HepG2 (cell line): ENCODE measurements at regions not wholly inside any gene's neighbourhood (a gene's known extent, or its start where the extent isn't known, plus 50 kb on each side); places are given as distances from the start of the nearest gene placed in this dataset.

Experiments used
- ATAC-seq: fragments of 200-7000 bp; cut with Tn5 transposase; 3 replicates; pipeline ENCODE4 v1.9.1; 2020; ENCODE audit warnings: mild to moderate bottlenecking, moderate library complexity
- BruUV-seq: library from RNA; stranded (reverse); fragments of 400-500 nt; replicated peaks from 2 replicates; lab custom pipeline; 2021; lab: Mats Ljungman, UMichigan
- CTCF ChIA-PET: fragments of 300-600 bp; formaldehyde crosslinking; extraction: SDS; loops from one replicate; lab custom pipeline; 2021; ENCODE audit warnings: low total read pairs, inconsistent platforms, low intra/inter-chr PET ratio; lab: Yijun Ruan, JAX
- POLR2A ChIA-PET: fragments of 350-600 bp; sonication (Branson Sonifier 250); formaldehyde crosslinking; loops from one replicate; lab custom pipeline; 2020; ENCODE audit warnings: antibody characterized with exemption, inconsistent platforms; lab: Yijun Ruan, JAX
- DNase-seq: peaks from one replicate; pipeline ENCODE4 v3.0.0-alpha.2; 2015; ENCODE audit warnings: low spot score
- FAIRE-seq: peaks from 3 replicates; lab custom pipeline; 2011; peaks lifted over from hg19 to GRCh38; lab: Jason Lieb, UNC
- H2AFZ ChIP-seq: one replicate; pipeline ENCODE4 v1.6.1; 2011; ENCODE audit warnings: low read length, inconsistent platforms
- H3K27ac ChIP-seq: fragments of 300-600 bp; 3 replicates; pipeline ENCODE4 v1.8.0; 2011; ENCODE audit warnings: mixed run types, mild to moderate bottlenecking, mixed read lengths, low read length, inconsistent platforms; ENCODE audit not compliant: insufficient read depth; ENCODE audit errors: extremely low read length
- H3K27me3 ChIP-seq, 2 experiments: fragments of 200-600 bp in 1 of 2; 2 replicates in 1 of 2; 3 replicates in 1 of 2; pipeline versions ENCODE4 v1.6.0 to v1.8.0; 2011; ENCODE audit warnings: low read length in 2 of 2, mild to moderate bottlenecking in 2 of 2, moderate library complexity in 2 of 2, inconsistent platforms in 1 of 2; ENCODE audit not compliant: insufficient read depth in 2 of 2, control insufficient read depth in 1 of 2
- H3K36me3 ChIP-seq, 2 experiments: fragments of 200-600 bp in 1 of 2; replicated peaks in 1 of 2; 2 replicates in 1 of 2; 3 replicates in 1 of 2; pipeline versions ENCODE4 v1.5.1 to v1.8.0; 2011; ENCODE audit warnings: low read length in 2 of 2, inconsistent platforms in 1 of 2; ENCODE audit not compliant: insufficient read depth in 2 of 2, control insufficient read depth in 1 of 2
- H3K4me1 ChIP-seq: 2 replicates; pipeline ENCODE4 v1.5.1; 2012; ENCODE audit warnings: low read length, inconsistent platforms; ENCODE audit not compliant: insufficient read depth
- H3K4me2 ChIP-seq: 2 replicates; pipeline ENCODE4 v1.6.0; 2011; ENCODE audit warnings: low read depth, low read length, inconsistent platforms
- H3K4me3 ChIP-seq, 3 experiments: fragments of 200-600 bp in 1 of 3; sonication (generic), shearing (Covaris generic) in 1 of 3; replicated peaks in 1 of 3; 2 replicates each; pipeline ENCODE4 v1.5.1; 2011 to 2016; ENCODE audit warnings: low read length in 3 of 3, inconsistent platforms in 2 of 3, low read depth in 2 of 3, mild to moderate bottlenecking in 2 of 3, control low read depth in 1 of 3, mixed read lengths in 1 of 3; ENCODE audit not compliant: insufficient read depth in 1 of 3
- H3K79me2 ChIP-seq: one replicate; pipeline ENCODE4 v1.6.1; 2011; ENCODE audit warnings: low read length, inconsistent platforms; ENCODE audit not compliant: insufficient read depth
- H3K9ac ChIP-seq: 2 replicates; pipeline ENCODE4 v1.6.0; 2011; ENCODE audit warnings: mild to moderate bottlenecking, low read depth, low read length, inconsistent platforms; ENCODE audit not compliant: insufficient read depth
- H3K9me3 ChIP-seq: 2 replicates; pipeline ENCODE4 v1.5.1; 2012; ENCODE audit warnings: mild to moderate bottlenecking, low read length
- H4K20me1 ChIP-seq: 2 replicates; pipeline ENCODE4 v1.6.0; 2011; ENCODE audit warnings: inconsistent platforms, mild to moderate bottlenecking, low read length, moderate library complexity; ENCODE audit not compliant: insufficient read depth
- KLF15 ChIP-seq: sonication (generic); formaldehyde crosslinking; IDR thresholded peaks from 2 replicates; pipeline ENCODE4 v1.8.1; 2023; ENCODE audit warnings: borderline replicate concordance, mild to moderate bottlenecking, inconsistent platforms, missing genetic modification reagents, mixed read lengths
- PRDM15 ChIP-seq: sonication (generic); formaldehyde crosslinking; IDR thresholded peaks from 2 replicates; pipeline ENCODE4 v1.4.0; 2020; ENCODE audit warnings: missing genetic modification reagents
- ZNF331 ChIP-seq: sonication (generic); formaldehyde crosslinking; IDR thresholded peaks from 2 replicates; pipeline ENCODE4 v1.4.0; 2020; ENCODE audit warnings: missing genetic modification reagents
- WGBS: methylation state at CpG from one replicate; pipeline ENCODE4 v1.1.6; 2017; ENCODE audit warnings: low lambda C conversion rate; 5-methylcytosine and 5-hydroxymethylcytosine counted together
- in situ Hi-C: cut with HindIII; loops from 2 replicates; pipeline ENCODE4 v1.10.0; 2017; ENCODE audit warnings: low pct_unique_long_range_greater_than_20kb; ENCODE audit not compliant: extremely low pct_ligation_motif_present
- intact Hi-C: fragments of 100-400 bp; cut with micrococcal nuclease; formaldehyde crosslinking; loops from one replicate; pipeline ENCODE4 v1.10.0; 2022; ENCODE audit not compliant: unreplicated experiment

GRCh38 chr9:135173066-135173465, 85.6 kb downstream of the OLFM1 start:
- no peak overlapping the region for H3K4me3 ChIP-seq
- intact Hi-C loops: no loop called here
- ATAC-seq (no peak), FAIRE-seq (no peak), DNase-seq (no peak)
- no peak overlapping the region for H3K9ac ChIP-seq
- 3% methylated on average over 6 of the region's 6 CpGs for WGBS
- H3K4me1 ChIP-seq: no peaks in the 10 kb centered on the region
- H4K20me1 ChIP-seq: peaks cover 4% of the 10 kb centered on the region; the same call in 1 of the 2 replicates
- H3K9me3 ChIP-seq: no peaks in the 10 kb centered on the region
- H3K4me2 ChIP-seq: no peak overlapping the region
- no TSS peak for BruUV-seq
- POLR2A ChIA-PET: no interaction called here
- H3K27ac ChIP-seq: no peak overlapping the region
- H2AFZ ChIP-seq: no peak overlapping the region
- CTCF ChIA-PET: no interaction called here
- no peak for TF ChIP-seq KLF15 (CRISPR knock-in tag)
- no peaks in the 10 kb centered on the region for H3K36me3 ChIP-seq
- no peaks in the 10 kb centered on the region for H3K79me2 ChIP-seq
- peaks cover 8 to 63% of the 10 kb centered on the region in 2 experiments; a peak in 4 of 5 replicates for H3K27me3 ChIP-seq
- in situ Hi-C loops: no loop called here

- Histone ChIP-seq H3K9me3 (no peaks in the 10 kb centered on the region), H3K36me3 (no peaks in the 10 kb centered on the region), H2AFZ (no peak overlapping the region), H3K79me2 (no peaks in the 10 kb centered on the region), H3K27me3 (peaks cover 10 to 63% of the 10 kb centered on the region in 2 experiments; a peak in 4 of 5 replicates), H3K4me2 (no peak overlapping the region), H3K4me3 (no peak overlapping the region), H4K20me1 (no peaks in the 10 kb centered on the region), H3K4me1 (no peaks in the 10 kb centered on the region), H3K9ac (no peak overlapping the region), H3K27ac (no peak overlapping the region)
- ATAC-seq (no peak), FAIRE-seq (no peak), DNase-seq (no peak)
- ChIA-PET CTCF (no interaction called here), POLR2A (no interaction called here)
- no TSS peak for BruUV-seq
- in situ Hi-C loops: no loop called here
- TF ChIP-seq ZNF331 (CRISPR knock-in tag) (no peak), PRDM15 (CRISPR knock-in tag) (0 out of 2 replicates have a peak, but pooled peaks have one; percentile 47)
- no CpG with 5 or more reads among the region's 6 CpGs for WGBS
- intact Hi-C loops: no loop called here
Observed at GRCh38 chr9:135174248-135174647, 86.8 kb downstream of the OLFM1 start.
